Osteocyte (in vitro differentiated cells): ENCODE measurements at regions not wholly inside any gene's neighbourhood (a gene's known extent, or its start where the extent isn't known, plus 50 kb on each side); places are given as distances from the start of the nearest gene placed in this dataset.
"Not testable (repeated sequence)": the region's sequence is repeated elsewhere in the genome, so short reads cannot be mapped to it uniquely, and the experiment has no call there.

Experiments used
- DNase-seq: peaks from one replicate; pipeline ENCODE4 v3.0.0; 2021; ENCODE audit warnings: mixed read lengths; ENCODE audit not compliant: unreplicated experiment; ENCODE audit errors: extremely low spot score
- H3K27ac Mint-ChIP-seq: one replicate; pipeline ENCODE4 v1.8.0; 2021; ENCODE audit warnings: mild to moderate bottlenecking, mixed read lengths; ENCODE audit not compliant: unreplicated experiment
- H3K27me3 Mint-ChIP-seq: one replicate; pipeline ENCODE4 v1.8.0; 2021; ENCODE audit warnings: mixed read lengths; ENCODE audit not compliant: unreplicated experiment
- H3K36me3 Mint-ChIP-seq: one replicate; pipeline ENCODE4 v1.8.0; 2021; ENCODE audit warnings: mixed read lengths; ENCODE audit not compliant: unreplicated experiment
- H3K4me1 Mint-ChIP-seq: one replicate; pipeline ENCODE4 v1.8.0; 2021; ENCODE audit warnings: mixed read lengths; ENCODE audit not compliant: unreplicated experiment
- H3K4me3 Mint-ChIP-seq: one replicate; pipeline ENCODE4 v1.8.0; 2021; ENCODE audit warnings: mild to moderate bottlenecking, moderate library complexity, mixed read lengths; ENCODE audit not compliant: unreplicated experiment
- H3K9me3 Mint-ChIP-seq: one replicate; pipeline ENCODE4 v1.8.0; 2021; ENCODE audit warnings: mixed read lengths; ENCODE audit not compliant: unreplicated experiment
- CTCF ChIP-seq: fragments of 200-600 bp; sonication (generic); IDR thresholded peaks from 2 replicates; pipeline ENCODE4 v1.5.0; 2021; ENCODE audit warnings: antibody characterized with exemption, mild to moderate bottlenecking, moderate library complexity

DNA sequence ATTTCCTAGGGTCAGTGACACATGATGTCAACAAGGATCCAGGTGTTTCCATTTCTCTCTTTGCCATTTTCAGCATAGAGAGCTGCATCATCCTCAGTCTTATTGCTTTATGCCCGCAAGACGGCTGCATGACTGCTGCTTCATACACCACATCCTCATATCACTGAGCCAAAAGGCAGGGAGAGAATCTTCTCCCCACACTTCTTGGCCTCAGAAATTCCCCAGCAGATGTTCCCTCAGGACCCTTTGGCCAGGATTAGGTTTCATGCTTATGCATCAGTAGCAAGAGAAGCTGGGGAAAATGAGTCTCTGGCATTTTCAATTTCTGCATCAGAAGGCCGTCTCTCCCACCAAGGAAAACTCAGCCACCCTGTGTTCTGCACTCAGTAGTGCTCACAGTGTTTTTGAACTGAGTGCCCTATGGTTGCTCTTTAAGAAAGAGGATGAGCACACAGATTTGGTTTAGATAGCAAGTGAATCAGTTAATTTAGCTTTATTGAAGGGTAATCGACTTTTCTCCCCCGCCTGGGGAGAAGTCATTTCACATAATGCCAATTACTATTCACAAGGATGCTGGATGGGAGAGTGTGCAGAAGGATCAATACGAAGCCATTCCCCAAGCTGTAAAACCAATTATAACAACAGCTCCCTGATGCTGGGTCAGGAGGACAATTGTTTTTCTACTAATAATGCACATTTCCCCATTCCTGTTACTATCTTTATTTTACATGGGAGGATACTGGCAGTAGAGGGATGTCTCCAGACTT, 360.2 kb downstream of the HHIPL2 start:
- Mint-ChIP-seq H3K27ac (no peak overlapping the region), H3K27me3 (peaks cover 4% of the 10 kb centered on the region), H3K4me1 (no peaks in the 10 kb centered on the region), H3K4me3 (no peak overlapping the region), H3K36me3 (no peaks in the 10 kb centered on the region), H3K9me3 (peaks cover under 1% of the 10 kb centered on the region)
- no peak for DNase-seq
- no peak for TF ChIP-seq CTCF

DNA sequence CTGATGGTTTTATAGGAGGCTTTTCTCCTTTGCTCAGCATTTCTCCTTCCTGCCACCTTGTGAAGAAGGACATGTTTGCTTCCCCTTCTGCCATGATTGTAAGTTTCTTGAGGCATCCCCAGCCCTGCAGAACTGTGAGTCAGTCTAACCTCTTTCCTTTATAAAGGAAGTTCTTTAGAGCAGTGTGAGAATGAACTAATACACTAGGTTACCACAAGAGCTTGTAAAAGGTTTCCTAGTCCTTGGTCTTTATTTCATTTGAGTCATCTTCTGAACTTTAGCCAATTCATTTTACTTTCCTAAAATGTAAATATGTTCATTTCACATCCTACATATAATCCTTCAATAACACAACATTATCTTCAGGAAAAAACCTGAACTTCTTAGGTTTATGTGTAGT, 365.3 kb downstream of the HHIPL2 start:
- DNase-seq, result no peak
- H3K27ac Mint-ChIP-seq, result no peak overlapping the region
- no peaks in the 10 kb centered on the region for H3K4me1 Mint-ChIP-seq
- no peak overlapping the region for H3K4me3 Mint-ChIP-seq
- no peak for TF ChIP-seq CTCF
- H3K9me3 Mint-ChIP-seq, result peaks cover 4% of the 10 kb centered on the region
- peaks cover 4% of the 10 kb centered on the region for H3K27me3 Mint-ChIP-seq
- H3K36me3 Mint-ChIP-seq, result no peaks in the 10 kb centered on the region

GRCh38 chr1:222181191-222181590, 366.7 kb downstream of the HHIPL2 start:
- H3K36me3 Mint-ChIP-seq, result no peaks in the 10 kb centered on the region
- DNase-seq, result no peak
- no peaks in the 10 kb centered on the region for H3K4me1 Mint-ChIP-seq
- no peak overlapping the region for H3K27ac Mint-ChIP-seq
- H3K27me3 Mint-ChIP-seq, result peaks cover 2% of the 10 kb centered on the region
- TF ChIP-seq CTCF, result no peak
- H3K9me3 Mint-ChIP-seq, result peaks cover 14% of the 10 kb centered on the region
- no peak overlapping the region for H3K4me3 Mint-ChIP-seq

GRCh38 chr1:222177496-222177895, 370.4 kb downstream of the HHIPL2 start:
- H3K4me1 Mint-ChIP-seq, H3K27me3 Mint-ChIP-seq, DNase-seq, H3K36me3 Mint-ChIP-seq, H3K4me3 Mint-ChIP-seq, H3K27ac Mint-ChIP-seq: not testable (repeated sequence)
- H3K9me3 Mint-ChIP-seq, result peaks cover 29% of the 10 kb centered on the region

DNA sequence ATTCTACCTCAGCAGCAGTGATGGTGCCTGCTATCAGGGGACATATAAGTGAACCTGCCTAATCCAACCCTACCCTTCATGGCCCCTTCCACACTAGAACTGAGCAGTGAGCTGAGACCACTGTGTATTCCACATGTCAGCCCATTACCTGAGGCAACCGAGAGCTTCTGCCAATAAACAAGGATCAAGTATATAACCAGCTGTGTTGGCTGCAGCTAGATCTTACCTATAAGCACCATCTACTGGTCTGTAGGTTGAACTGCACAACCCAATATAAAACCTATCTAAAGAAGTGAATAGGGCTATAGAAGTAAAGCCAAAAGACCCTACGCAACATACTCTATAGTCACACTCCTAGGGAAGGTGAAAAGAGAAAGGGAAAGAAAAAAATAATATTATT, 376.9 kb downstream of the HHIPL2 start:
- no peak for DNase-seq
- H3K27ac Mint-ChIP-seq, result no peak overlapping the region
- H3K9me3 Mint-ChIP-seq, result peaks cover 39% of the 10 kb centered on the region
- peak; percentile 50 for TF ChIP-seq CTCF
- H3K4me3 Mint-ChIP-seq, result no peak overlapping the region
- H3K4me1 Mint-ChIP-seq, result no peaks in the 10 kb centered on the region
- peaks cover 2% of the 10 kb centered on the region for H3K36me3 Mint-ChIP-seq
- H3K27me3 Mint-ChIP-seq, result no peaks in the 10 kb centered on the region
